ENCODE measurements at regions not wholly inside any gene's neighbourhood (a gene's known extent, or its start where the extent isn't known, plus 50 kb on each side); places are given as distances from the start of the nearest gene placed in this dataset.

DNA sequence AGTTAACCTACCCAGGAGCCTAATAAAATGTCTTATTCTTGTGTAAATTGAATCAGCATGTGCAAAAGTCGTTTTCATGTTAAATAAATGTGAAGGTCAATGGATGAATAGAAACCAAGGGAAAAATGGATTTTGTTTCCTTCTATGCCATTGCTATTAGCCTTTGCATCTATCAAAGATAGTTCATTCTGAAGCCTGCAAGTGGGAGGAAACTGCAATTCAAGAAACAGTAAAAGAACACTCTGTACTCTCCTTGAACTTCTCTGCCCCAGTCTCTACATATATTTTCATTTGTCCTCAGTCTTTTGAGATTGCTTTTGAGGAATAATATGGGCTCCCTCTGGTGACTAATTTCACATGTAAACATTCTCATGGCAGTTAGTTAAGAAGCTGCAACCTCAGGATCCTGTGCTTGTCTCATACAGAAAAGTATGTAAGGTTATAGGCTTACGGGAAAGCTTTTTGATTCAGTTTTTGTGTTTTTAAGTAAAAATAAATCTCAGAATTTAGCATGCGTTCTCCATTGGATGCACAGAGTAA, 1590.0 kb upstream of the LRRTM1 start:
- no peak for ATAC-seq (ENCODE audit: low FRiP score in 2 of 2)

DNA sequence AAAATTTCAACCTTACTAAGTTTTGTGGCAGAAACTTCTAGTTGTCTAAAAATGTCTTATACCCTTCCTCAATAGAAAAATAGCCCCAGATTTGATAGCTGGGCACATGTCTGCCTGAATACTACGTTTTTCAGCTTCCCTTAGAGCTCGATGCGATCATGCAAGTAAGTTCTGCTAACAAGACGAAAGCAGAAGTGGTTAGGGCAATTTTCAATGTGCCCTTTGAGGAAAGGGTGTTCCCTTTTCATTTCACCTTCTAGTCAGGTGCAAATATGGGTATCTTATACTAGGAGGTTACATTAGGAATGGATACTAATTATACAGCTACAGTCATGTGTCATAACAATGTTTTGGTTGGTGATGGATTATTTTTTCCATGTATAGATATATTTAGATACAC, 1572.1 kb upstream of the LRRTM1 start:
- Histone ChIP-seq H3K9me3 (peaks cover 0 to 3% (median 0%) of the 10 kb centered on the region in 4 donors), H3K4me3 (no peak overlapping the region), H3K27ac (no peak overlapping the region), H3K4me1 (no peaks in the 10 kb centered on the region), H3K36me3 (no peaks in the 10 kb centered on the region), H3K27me3 (no peaks in the 10 kb centered on the region)
- DNase-seq = no peak
- no peak for ATAC-seq (ENCODE audit: low FRiP score in 2 of 2)
- 55 to 65% methylated on average over 4 of the region's 4 CpGs for WGBS, 2 donors
- no peak for TF ChIP-seq EP300 (IDR thresholded peaks at IDR 0.05)
- no peak for TF ChIP-seq POLR2AphosphoS5 (IDR thresholded peaks at IDR 0.05)
- no peak for TF ChIP-seq POLR2A (IDR thresholded peaks at IDR 0.05)
- TF ChIP-seq, protein P1, sequence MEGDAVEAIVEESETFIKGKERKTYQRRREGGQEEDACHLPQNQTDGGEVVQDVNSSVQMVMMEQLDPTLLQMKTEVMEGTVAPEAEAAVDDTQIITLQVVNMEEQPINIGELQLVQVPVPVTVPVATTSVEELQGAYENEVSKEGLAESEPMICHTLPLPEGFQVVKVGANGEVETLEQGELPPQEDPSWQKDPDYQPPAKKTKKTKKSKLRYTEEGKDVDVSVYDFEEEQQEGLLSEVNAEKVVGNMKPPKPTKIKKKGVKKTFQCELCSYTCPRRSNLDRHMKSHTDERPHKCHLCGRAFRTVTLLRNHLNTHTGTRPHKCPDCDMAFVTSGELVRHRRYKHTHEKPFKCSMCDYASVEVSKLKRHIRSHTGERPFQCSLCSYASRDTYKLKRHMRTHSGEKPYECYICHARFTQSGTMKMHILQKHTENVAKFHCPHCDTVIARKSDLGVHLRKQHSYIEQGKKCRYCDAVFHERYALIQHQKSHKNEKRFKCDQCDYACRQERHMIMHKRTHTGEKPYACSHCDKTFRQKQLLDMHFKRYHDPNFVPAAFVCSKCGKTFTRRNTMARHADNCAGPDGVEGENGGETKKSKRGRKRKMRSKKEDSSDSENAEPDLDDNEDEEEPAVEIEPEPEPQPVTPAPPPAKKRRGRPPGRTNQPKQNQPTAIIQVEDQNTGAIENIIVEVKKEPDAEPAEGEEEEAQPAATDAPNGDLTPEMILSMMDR (IDR thresholded peaks at IDR 0.05) = no peak

More for the DNA sequence above, 1590.0 kb upstream of the LRRTM1 start:
- Histone ChIP-seq H3K9me3 (no peaks in the 10 kb centered on the region), H3K27ac (no peak overlapping the region), H3K4me3 (no peak overlapping the region), H3K4me1 (no peaks in the 10 kb centered on the region), H3K27me3 (no peaks in the 10 kb centered on the region), H3K36me3 (no peaks in the 10 kb centered on the region)
- WGBS, 2 donors = 66 to 70% methylated on average over 3 of the region's 3 CpGs
- no peak for DNase-seq
- TF ChIP-seq EP300 (IDR thresholded peaks at IDR 0.05) (no peak), POLR2AphosphoS5 (IDR thresholded peaks at IDR 0.05) (no peak), POLR2A (IDR thresholded peaks at IDR 0.05) (no peak)
- TF ChIP-seq, protein P1 (IDR thresholded peaks at IDR 0.05) = no peak

DNA sequence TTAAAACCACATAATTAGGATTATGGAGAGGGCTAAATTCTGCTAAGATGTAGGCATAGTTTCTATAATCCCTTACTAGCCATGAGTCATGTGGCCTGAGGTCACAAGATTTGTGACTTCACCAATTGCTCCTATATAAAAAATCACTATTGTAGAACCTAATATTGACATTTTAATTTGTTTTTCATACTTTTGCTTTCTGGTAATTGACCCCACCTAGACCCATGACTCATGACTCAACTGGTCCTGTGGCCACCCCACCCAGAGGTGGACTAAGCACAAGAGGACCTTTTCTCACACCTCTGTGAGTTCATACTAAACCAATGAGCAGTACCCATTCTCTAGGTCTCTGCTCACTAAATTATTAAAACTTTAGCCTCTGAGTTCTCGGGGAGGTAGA, 1567.5 kb upstream of the LRRTM1 start:
- 88 to 100% methylated on average over 1 of the region's 1 CpG for WGBS, 2 donors
- TF ChIP-seq EP300 (IDR thresholded peaks at IDR 0.05) (no peak), POLR2AphosphoS5 (IDR thresholded peaks at IDR 0.05) (no peak), POLR2A (IDR thresholded peaks at IDR 0.05) (no peak)
- TF ChIP-seq, protein P1 (IDR thresholded peaks at IDR 0.05) = no peak
- Histone ChIP-seq H3K36me3 (no peaks in the 10 kb centered on the region), H3K9me3 (no peaks in the 10 kb centered on the region), H3K4me1 (no peaks in the 10 kb centered on the region), H3K27ac (no peak overlapping the region), H3K27me3 (no peaks in the 10 kb centered on the region), H3K4me3 (no peak overlapping the region)
- ATAC-seq (ENCODE audit: low FRiP score in 2 of 2) = no peak
- no peak for DNase-seq

DNA sequence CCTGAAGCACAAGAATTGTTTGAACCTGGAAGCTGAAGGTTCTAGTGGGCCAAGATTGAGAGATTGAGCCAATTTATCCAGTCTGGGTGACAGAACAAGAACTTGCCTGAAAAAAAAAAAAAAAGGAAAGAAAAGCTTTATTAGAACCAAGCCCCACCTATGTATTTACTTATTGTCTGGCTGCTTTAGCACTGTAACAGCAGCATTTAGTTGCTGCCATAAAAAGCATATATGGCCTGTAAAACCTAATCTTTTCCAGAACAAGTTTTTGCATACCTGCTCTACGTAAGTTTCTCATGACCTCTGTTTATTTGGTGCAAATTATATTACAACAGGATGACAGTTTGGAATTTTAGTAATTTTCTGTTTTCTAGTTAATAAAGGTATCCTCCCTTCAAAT, 1565.6 kb upstream of the LRRTM1 start:
- Histone ChIP-seq H3K36me3 (no peaks in the 10 kb centered on the region), H3K4me3 (no peak overlapping the region), H3K27me3 (no peaks in the 10 kb centered on the region), H3K27ac (no peak overlapping the region), H3K9me3 (no peaks in the 10 kb centered on the region), H3K4me1 (no peaks in the 10 kb centered on the region)
- 87 to 97% methylated on average over 1 of the region's 1 CpG for WGBS, 2 donors
- ATAC-seq (ENCODE audit: low FRiP score in 2 of 2) (no peak), DNase-seq (no peak)
- TF ChIP-seq, protein P1 (IDR thresholded peaks at IDR 0.05) = no peak
- TF ChIP-seq EP300 (IDR thresholded peaks at IDR 0.05) (no peak), POLR2AphosphoS5 (IDR thresholded peaks at IDR 0.05) (no peak), POLR2A (IDR thresholded peaks at IDR 0.05) (no peak)

DNA sequence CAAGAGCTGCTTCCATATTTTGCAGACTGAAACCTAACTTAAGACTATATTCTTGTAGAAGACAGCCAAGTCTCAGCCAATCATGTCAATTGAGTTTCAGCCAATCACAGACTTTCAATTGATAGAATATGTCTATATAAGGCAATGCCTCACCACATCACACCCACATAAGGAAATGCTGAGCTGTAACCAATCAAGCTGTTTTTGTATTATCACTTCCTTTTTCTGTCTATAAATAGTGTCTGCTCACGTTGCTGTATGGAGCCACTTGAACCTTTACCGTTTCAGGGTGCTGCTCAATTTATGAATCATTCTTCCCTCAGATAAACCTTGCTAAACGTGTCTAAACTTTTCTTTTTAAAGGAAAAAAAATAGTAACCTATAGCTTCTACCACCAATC, 1554.4 kb upstream of the LRRTM1 start:
- ATAC-seq (ENCODE audit: low FRiP score in 2 of 2) = no peak

More for the DNA sequence above, 1554.4 kb upstream of the LRRTM1 start:
- no peaks in the 10 kb centered on the region for H3K4me1 ChIP-seq
- no peaks in the 10 kb centered on the region for H3K36me3 ChIP-seq
- H3K9me3 ChIP-seq = no peaks in the 10 kb centered on the region
- H3K27ac ChIP-seq = no peak overlapping the region
- no peak overlapping the region for H3K4me3 ChIP-seq
- no peak for DNase-seq
- no peaks in the 10 kb centered on the region for H3K27me3 ChIP-seq
- TF ChIP-seq, protein P1 (IDR thresholded peaks at IDR 0.05) = no peak
- no peak for TF ChIP-seq POLR2AphosphoS5 (IDR thresholded peaks at IDR 0.05)
- TF ChIP-seq EP300 (IDR thresholded peaks at IDR 0.05) = no peak
- no peak for TF ChIP-seq POLR2A (IDR thresholded peaks at IDR 0.05)
- 16 to 52% methylated on average over 3 of the region's 3 CpGs for whole genome bisulfite sequencing, 2 donors

Data from upper lobe of left lung (tissue), 6 donors.